HG02759 (cell line): ENCODE measurements at regions not wholly inside any gene's neighbourhood (a gene's known extent, or its start where the extent isn't known, plus 50 kb on each side); places are given as distances from the start of the nearest gene placed in this dataset.

Experiments used
- ATAC-seq: cut with Tn5 transposase; IDR thresholded peaks from one replicate; pipeline ENCODE4 v1.9.1; 2021; ENCODE audit warnings: mild to moderate bottlenecking, moderate library complexity; ENCODE audit not compliant: unreplicated experiment

DNA sequence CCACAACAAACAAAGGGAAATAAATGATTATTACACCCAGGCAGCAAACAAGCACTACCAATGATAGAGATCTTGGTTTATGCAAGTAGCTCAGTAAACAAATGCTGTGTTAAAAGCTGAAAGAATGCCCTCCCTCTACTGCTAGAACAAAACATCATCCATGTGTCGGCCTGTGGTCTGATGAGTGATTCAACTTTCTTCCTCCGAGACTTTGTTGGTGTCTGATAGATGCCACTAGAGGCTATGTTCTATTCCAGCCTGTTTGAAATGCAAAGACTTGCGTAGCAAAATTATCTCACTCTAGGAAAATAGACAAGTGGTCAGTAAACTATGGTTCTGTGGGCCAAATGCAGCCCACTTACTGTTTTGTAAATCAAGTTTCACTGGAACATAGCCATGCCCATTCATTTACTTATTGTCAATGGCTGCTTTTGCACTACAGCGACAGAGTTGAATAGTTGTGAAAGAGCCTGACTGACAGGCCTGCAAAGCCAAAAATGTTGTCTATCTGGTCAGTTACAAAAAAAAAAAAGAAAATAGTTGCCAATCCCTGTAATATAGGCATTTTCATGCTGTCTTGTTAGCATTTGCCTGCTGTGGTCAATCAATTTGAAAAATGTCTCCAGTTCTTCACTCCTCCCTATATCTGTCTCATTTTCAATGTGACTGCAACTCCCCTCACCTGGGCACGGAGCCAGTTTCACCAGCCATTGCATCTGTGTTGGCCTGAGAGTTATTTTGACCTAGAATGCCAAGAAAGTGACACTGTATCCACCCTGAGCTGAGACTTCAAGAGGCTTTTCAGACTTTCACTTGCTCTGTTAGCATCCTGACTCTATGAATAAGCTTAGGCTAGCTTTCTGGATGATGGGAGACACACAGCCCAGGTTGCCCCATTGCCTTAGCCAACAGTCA lies 544.6 kb upstream of the BTBD3 start:
- ATAC-seq: no peak

- no peak for ATAC-seq
These were observed 542.4 kb upstream of the BTBD3 start for GRCh38 chr20:11375335-11375734.

DNA sequence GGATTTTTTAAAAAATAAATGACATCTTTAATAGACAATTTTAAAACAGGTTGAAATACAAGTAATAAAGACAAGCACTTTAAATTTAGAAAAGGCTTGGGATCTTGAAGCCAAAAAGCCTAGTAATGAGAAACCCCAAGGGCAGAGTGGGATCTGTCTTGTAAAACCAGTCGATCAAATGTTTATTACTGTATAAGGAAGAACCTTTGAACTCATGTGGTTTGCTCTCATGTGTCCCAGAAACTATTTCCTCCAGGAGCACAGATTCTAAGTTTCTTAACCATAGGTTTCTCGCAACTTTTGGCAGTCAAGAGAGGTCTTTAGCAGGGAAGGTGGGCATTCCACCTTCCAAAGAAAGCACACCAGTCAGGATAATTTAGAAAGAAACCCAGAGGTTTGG lies 541.7 kb upstream of the BTBD3 start:
- no peak for ATAC-seq

GRCh38 chr20:11376420-11376819 lies 541.3 kb upstream of the BTBD3 start:
- ATAC-seq: no peak

- no peak for ATAC-seq
These were observed 540.7 kb upstream of the BTBD3 start for GRCh38 chr20:11376998-11377397.

DNA sequence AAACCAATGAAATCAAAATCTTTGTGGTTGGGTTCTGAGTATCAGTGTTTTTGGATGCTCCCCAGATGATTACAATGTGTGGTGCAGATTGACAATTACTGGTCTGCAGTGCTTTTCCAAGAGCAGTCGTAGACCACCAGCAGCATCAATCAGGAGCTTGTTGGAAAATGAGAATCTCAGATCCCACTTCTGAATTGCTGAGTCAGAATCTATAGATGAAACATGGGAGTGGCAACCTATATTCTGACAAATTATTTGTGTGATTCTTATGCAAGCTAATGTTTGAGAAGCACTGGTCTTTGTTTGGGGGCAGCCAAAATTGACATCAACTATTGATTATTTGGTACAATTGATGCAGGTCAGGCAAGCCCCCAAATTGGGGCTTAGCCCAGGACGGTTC lies 539.9 kb upstream of the BTBD3 start:
- no peak for ATAC-seq

DNA sequence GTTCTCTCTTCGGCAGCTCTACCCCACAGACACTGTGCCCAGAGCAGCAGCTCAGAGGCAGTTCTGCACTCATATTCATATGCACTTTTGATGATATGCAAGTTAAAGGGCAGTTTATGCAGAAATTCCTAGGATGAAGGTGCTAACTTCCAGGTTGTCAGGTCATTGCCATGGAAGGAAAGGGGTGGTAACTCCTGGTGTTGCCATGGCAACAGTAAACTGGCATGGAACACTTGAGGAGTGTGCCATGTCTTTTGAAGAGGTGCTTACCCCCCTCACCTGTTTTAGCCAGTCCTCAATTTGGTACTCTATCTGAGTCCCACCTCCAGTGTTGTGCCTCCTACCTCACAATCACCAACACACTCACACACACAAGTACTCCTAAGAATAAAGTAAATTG lies 539.4 kb upstream of the BTBD3 start:
- no peak for ATAC-seq

DNA sequence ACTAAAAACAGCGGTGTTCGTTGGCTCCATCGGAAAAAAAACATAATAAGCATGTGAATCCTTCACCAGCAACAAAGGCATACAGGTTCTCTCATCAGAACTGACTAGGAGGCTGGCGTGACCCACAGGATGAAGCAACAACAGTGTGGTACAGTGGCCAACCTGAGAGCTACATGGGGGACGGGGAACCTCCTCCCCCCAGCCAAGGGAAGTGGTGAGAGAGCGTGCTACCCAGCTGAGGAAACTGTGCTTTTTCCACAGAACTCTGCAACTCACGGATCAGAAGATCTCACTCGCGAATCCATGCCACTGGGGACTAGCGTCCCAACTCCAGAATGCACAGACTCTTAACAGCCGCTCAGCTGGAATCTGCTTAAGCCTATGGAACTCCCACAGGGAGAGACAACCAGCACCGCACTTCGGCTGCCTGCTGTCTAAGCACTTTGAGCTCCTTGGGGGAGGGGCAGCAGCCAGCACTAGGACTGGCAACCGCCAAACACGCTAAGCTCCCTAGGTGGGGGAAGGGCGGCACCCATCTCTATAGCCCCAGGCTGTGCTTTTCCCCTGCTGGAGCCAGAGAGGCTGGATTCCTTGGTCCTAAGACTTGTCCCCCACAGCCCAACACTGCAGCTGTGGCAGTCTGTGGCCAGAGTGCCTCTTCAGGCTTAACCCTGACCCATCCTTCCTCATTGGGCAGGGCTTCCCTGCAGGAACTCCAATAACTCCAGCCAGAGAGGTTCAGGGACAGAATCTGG lies 538.3 kb upstream of the BTBD3 start:
- ATAC-seq: no peak

- no peak for ATAC-seq
These were observed 537.4 kb upstream of the BTBD3 start for GRCh38 chr20:11380283-11380682.

GRCh38 chr20:11387189-11387754 lies 530.4 kb upstream of the BTBD3 start:
- no peak for ATAC-seq

DNA sequence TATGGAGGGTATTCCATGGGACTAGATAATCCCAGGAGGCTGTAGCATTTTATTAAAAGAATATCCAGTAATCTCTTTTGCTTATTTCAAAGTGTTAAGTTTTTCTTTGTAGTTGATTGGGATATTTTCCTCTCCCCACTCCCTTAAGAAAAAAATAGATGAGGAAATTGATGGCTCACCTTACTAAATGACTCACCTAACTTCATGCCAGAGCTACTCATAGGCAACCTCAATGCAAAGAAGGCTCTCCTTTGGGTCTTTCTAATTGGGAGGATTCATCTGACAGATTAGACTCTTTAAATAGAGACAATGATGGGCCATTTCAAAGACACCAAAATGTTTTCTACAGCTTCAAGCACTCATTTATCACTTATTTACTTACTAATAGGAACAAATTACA lies 528.5 kb upstream of the BTBD3 start:
- ATAC-seq: no peak

DNA sequence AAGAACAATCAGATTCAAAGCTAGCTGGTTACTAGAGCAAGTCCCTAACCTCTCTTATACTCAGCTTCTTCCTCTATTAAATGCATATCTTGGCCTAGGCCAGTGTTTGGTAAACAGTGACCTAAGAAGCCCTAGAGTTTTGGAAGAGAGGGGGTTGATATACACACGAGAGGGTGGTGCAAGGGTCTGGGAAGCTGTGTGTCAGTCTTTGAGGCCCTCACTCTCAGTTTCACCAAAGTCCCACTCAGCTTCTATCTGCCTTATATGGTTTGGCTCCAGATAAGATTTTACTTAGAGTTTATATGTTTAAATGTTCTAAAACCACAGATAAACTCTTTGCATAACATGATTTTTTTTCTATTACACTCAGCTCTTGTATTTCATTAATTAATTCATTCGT lies 526.1 kb upstream of the BTBD3 start:
- no peak for ATAC-seq

DNA sequence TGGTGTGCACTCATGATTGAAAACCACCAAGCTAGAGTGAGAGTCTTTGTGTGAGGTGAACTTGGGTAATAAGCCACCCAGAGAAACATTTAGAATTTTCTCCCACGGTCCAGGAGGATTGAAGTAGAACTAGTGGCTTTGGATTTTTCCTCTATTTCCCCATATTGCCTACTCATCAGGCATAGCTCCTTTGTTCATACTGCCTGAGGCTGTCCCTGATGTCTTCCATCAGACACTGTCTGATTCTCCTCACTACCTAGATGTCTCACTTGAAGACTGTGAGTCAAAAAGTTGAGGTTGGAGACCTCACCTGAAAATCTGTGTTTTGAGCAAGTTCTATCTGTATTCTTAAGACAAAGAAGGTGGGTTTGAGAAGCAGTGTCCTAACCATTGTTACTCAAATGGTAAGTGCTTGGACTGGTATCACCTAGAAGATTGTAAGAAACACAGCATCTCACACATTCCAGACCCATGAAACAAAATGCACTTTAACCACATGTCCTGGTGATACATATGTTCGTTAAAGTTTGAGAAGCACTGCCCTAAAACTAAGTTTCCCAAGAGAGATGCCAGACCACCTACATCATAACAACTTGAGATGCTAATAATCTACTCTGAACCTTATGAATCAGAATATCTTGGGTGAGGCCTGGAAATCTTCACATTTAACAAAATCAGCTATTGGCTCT lies 523.4 kb upstream of the BTBD3 start:
- no peak for ATAC-seq

GRCh38 chr20:11395581-11395980 lies 522.1 kb upstream of the BTBD3 start:
- no peak for ATAC-seq

DNA sequence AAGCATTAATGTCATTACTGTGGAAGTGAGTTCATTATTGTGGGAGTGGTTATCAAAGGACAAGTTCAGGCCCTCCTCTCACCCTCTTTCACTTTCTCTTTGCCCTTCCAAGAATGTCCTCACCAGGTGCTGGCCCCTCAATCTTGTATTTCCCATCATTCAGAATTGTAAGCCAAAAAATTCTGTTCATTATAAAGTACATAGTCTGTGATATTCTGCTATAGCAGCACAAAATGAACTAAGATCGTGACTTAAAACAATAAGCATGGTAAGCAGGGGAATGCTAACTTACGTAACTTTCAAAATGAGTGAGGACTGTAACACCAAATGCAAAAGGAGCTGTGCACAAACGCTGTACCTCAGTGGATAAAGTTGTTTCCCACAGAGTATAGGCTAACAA lies 515.7 kb upstream of the BTBD3 start:
- ATAC-seq: no peak

GRCh38 chr20:11403711-11404110 lies 514.0 kb upstream of the BTBD3 start:
- ATAC-seq: no peak

DNA sequence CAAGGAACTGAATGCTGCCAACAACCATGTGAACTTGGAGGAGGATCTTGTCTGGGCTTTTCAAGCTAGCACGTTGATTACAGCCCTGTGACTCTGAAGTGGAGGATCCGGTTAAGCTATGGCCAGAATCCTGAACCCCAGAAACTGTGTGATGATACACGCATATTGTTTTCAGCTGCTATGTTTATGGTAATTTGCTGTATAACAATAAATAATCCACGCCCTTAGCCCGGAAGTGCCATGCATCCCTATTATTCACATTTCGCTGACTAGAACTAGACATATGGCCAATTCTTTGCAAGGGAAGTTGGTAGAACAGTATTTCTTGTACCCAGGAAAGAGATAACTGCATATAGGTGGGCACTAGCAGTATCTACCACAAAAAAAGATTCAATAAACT lies 510.8 kb upstream of the BTBD3 start:
- ATAC-seq: no peak

DNA sequence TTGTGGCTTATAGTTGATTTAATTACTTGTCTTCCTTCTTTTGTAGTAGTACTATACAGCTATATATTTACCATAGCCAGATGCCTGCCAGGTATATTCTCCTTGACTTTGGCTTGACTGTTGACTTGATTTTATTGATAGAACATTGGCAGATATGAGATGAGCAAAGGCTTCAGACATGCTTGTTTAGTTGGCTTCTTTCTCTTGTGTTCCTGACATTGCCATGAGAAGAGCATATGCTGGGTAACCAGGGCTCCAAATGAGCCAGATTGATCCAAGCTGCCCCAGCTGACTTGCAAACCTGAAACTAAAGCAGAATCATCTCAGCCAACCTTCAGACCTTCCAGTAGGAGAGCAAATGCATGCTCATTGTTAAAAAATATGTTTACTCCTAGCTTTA lies 508.1 kb upstream of the BTBD3 start:
- no peak for ATAC-seq

GRCh38 chr20:11411765-11412164 lies 505.9 kb upstream of the BTBD3 start:
- ATAC-seq: no peak

GRCh38 chr20:11426948-11427347 lies 490.7 kb upstream of the BTBD3 start:
- ATAC-seq: no peak

GRCh38 chr20:11429168-11429567 lies 488.5 kb upstream of the BTBD3 start:
- ATAC-seq: no peak
